ENCODE measurements at regions not wholly inside any gene's neighbourhood (a gene's known extent, or its start where the extent isn't known, plus 50 kb on each side); places are given as distances from the start of the nearest gene placed in this dataset.

- H3K4me1 ChIP-seq (ENCODE audit: control insufficient read depth in 5 of 5, insufficient read depth in 5 of 5, low read length in 5 of 5): peaks cover 0 to 9% (median 0%) of the 10 kb centered on the region in 5 donors
- 92 to 96% methylated on average over 1 of the region's 1 CpG for WGBS, 2 donors
- DNase-seq: no peak
- no peaks in the 10 kb centered on the region for H3K36me3 ChIP-seq (ENCODE audit: control insufficient read depth in 4 of 4, insufficient read depth in 4 of 4, low read length in 4 of 4)
- no peak overlapping the region for H3K4me3 ChIP-seq
- no peak for TF ChIP-seq CTCF (IDR thresholded peaks at IDR 0.05; ENCODE audit: control extremely low read depth, extremely low read depth)
- no peaks in the 10 kb centered on the region for H3K27me3 ChIP-seq (ENCODE audit: control insufficient read depth in 3 of 3, insufficient read depth in 3 of 3, low read length in 2 of 3)
- ATAC-seq (ENCODE audit: insufficient read depth, low FRiP score): no peak
- no peak overlapping the region for H3K27ac ChIP-seq (ENCODE audit: low read depth in 1 of 2, low read length in 1 of 2)
- H3K9ac ChIP-seq (ENCODE audit: insufficient read depth in 1 of 2, low read length in 2 of 2): no peak overlapping the region
- peaks cover 0 to 2% (median 0%) of the 10 kb centered on the region in 4 donors for H3K9me3 ChIP-seq (ENCODE audit: control insufficient read depth in 4 of 4, insufficient read depth in 3 of 4, low read length in 3 of 4)
These were observed 132.0 kb upstream of the RAI14 start for GRCh38 chr5:34524123-34524522.

- 60 to 75% methylated on average over 6 of the region's 6 CpGs for WGBS, 2 donors
- ATAC-seq (ENCODE audit: insufficient read depth, low FRiP score) (no peak), DNase-seq (no peak)
- Histone ChIP-seq H3K36me3 (ENCODE audit: control insufficient read depth in 4 of 4, insufficient read depth in 4 of 4, low read length in 4 of 4) (no peaks in the 10 kb centered on the region), H3K9me3 (ENCODE audit: control insufficient read depth in 4 of 4, insufficient read depth in 3 of 4, low read length in 3 of 4) (peaks cover 0 to 2% (median 0%) of the 10 kb centered on the region in 4 donors), H3K27me3 (ENCODE audit: control insufficient read depth in 3 of 3, insufficient read depth in 3 of 3, low read length in 2 of 3) (no peaks in the 10 kb centered on the region), H3K9ac (ENCODE audit: insufficient read depth in 1 of 2, low read length in 2 of 2) (no peak overlapping the region), H3K4me3 (no peak overlapping the region), H3K4me1 (ENCODE audit: control insufficient read depth in 5 of 5, insufficient read depth in 5 of 5, low read length in 5 of 5) (peaks cover 0 to 9% (median 0%) of the 10 kb centered on the region in 5 donors), H3K27ac (ENCODE audit: low read depth in 1 of 2, low read length in 1 of 2) (no peak overlapping the region)
- TF ChIP-seq CTCF (IDR thresholded peaks at IDR 0.05; ENCODE audit: control extremely low read depth, extremely low read depth): no peak
These were observed 130.4 kb upstream of the RAI14 start for GRCh38 chr5:34525761-34526160.

- peaks cover 0 to 2% (median 0%) of the 10 kb centered on the region in 4 donors for H3K9me3 ChIP-seq (ENCODE audit: control insufficient read depth in 4 of 4, insufficient read depth in 3 of 4, low read length in 3 of 4)
- no peaks in the 10 kb centered on the region for H3K27me3 ChIP-seq (ENCODE audit: control insufficient read depth in 3 of 3, insufficient read depth in 3 of 3, low read length in 2 of 3)
- H3K27ac ChIP-seq (ENCODE audit: low read depth in 1 of 2, low read length in 1 of 2): no peak overlapping the region
- WGBS, 2 donors: 23 to 29% methylated on average over 3 of the region's 3 CpGs
- peaks cover 0 to 9% (median 0%) of the 10 kb centered on the region in 5 donors for H3K4me1 ChIP-seq (ENCODE audit: control insufficient read depth in 5 of 5, insufficient read depth in 5 of 5, low read length in 5 of 5)
- no peak for DNase-seq
- no peak overlapping the region for H3K4me3 ChIP-seq
- H3K36me3 ChIP-seq (ENCODE audit: control insufficient read depth in 4 of 4, insufficient read depth in 4 of 4, low read length in 4 of 4): no peaks in the 10 kb centered on the region
- no peak for TF ChIP-seq CTCF (IDR thresholded peaks at IDR 0.05; ENCODE audit: control extremely low read depth, extremely low read depth)
- H3K9ac ChIP-seq (ENCODE audit: insufficient read depth in 1 of 2, low read length in 2 of 2): no peak overlapping the region
- no peak for ATAC-seq (ENCODE audit: insufficient read depth, low FRiP score)
These were observed 129.3 kb upstream of the RAI14 start for GRCh38 chr5:34526682-34527305.

Data from lung (tissue), 11 donors.